ENCODE measurements at regions not wholly inside any gene's neighbourhood (a gene's known extent, or its start where the extent isn't known, plus 50 kb on each side); places are given as distances from the start of the nearest gene placed in this dataset.

GRCh38 chr2:235293061-235293460, 200.8 kb upstream of the AGAP1 start:
- no peaks in the 10 kb centered on the region for H3K9me3 Mint-ChIP-seq (ENCODE audit: unreplicated experiment)
- peaks cover 3% of the 10 kb centered on the region for H3K27me3 Mint-ChIP-seq (ENCODE audit: unreplicated experiment)
- no peak overlapping the region for H3K4me3 Mint-ChIP-seq (ENCODE audit: unreplicated experiment)
- no peak overlapping the region for H3K27ac Mint-ChIP-seq (ENCODE audit: unreplicated experiment)
- H3K36me3 Mint-ChIP-seq (ENCODE audit: unreplicated experiment), result no peaks in the 10 kb centered on the region
- peaks cover 3% of the 10 kb centered on the region for H3K4me1 Mint-ChIP-seq (ENCODE audit: low read depth, unreplicated experiment)
- no peak for DNase-seq
- TF ChIP-seq, protein P1, sequence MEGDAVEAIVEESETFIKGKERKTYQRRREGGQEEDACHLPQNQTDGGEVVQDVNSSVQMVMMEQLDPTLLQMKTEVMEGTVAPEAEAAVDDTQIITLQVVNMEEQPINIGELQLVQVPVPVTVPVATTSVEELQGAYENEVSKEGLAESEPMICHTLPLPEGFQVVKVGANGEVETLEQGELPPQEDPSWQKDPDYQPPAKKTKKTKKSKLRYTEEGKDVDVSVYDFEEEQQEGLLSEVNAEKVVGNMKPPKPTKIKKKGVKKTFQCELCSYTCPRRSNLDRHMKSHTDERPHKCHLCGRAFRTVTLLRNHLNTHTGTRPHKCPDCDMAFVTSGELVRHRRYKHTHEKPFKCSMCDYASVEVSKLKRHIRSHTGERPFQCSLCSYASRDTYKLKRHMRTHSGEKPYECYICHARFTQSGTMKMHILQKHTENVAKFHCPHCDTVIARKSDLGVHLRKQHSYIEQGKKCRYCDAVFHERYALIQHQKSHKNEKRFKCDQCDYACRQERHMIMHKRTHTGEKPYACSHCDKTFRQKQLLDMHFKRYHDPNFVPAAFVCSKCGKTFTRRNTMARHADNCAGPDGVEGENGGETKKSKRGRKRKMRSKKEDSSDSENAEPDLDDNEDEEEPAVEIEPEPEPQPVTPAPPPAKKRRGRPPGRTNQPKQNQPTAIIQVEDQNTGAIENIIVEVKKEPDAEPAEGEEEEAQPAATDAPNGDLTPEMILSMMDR (IDR thresholded peaks at IDR 0.05; ENCODE audit: partially characterized antibody, unreplicated experiment), result no peak

GRCh38 chr2:235295831-235296230, 198.0 kb upstream of the AGAP1 start:
- Mint-ChIP-seq H3K27me3 (ENCODE audit: unreplicated experiment) (peaks cover 3% of the 10 kb centered on the region), H3K36me3 (ENCODE audit: unreplicated experiment) (no peaks in the 10 kb centered on the region), H3K9me3 (ENCODE audit: unreplicated experiment) (no peaks in the 10 kb centered on the region), H3K4me3 (ENCODE audit: unreplicated experiment) (no peak overlapping the region), H3K4me1 (ENCODE audit: low read depth, unreplicated experiment) (peaks cover 3% of the 10 kb centered on the region), H3K27ac (ENCODE audit: unreplicated experiment) (no peak overlapping the region)
- TF ChIP-seq, protein P1 (IDR thresholded peaks at IDR 0.05; ENCODE audit: partially characterized antibody, unreplicated experiment), result no peak
- DNase-seq, result no peak

DNA sequence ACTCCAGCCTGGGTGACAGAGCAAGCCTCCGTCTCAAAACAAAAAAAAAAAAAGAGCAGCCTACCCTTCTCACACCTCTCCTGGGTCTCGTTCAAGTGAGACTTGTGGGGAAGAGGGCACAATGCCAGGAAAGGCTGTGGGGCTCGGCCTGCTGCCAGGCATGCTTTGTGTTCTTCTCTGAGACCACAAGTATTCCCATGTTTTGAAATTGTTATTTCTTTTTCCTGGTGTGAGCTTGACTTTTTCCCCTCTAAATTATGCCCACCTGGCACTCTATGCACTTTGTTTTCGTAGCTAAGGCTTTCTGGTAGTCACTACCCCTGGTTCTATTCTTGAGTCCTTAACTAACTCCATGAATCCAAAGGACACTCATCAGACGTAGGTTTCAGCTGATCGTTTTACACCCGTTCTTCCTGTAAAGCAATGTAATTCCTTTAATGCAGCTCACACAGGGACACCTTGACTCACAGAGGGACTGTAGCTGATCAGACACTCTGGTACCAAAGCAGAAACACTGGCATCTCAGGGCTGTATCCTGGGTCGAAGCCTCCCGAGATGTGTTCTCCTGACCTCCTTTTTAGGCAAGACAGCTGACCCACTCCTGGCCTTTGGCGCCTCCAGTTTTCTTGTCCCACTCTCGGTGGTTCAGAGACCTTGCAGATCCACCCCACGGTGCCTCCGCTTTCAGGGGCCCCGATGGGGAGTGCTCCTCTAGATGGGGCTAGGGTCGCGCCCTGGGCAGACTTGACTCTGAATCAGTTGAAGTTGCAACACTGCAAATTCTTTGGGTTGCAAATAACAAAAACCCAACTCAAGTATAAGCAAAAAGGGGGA, 193.3 kb upstream of the AGAP1 start:
- Mint-ChIP-seq H3K27me3 (ENCODE audit: unreplicated experiment) (no peaks in the 10 kb centered on the region), H3K27ac (ENCODE audit: unreplicated experiment) (no peak overlapping the region), H3K4me3 (ENCODE audit: unreplicated experiment) (no peak overlapping the region), H3K36me3 (ENCODE audit: unreplicated experiment) (peaks cover 4% of the 10 kb centered on the region), H3K4me1 (ENCODE audit: low read depth, unreplicated experiment) (no peaks in the 10 kb centered on the region), H3K9me3 (ENCODE audit: unreplicated experiment) (no peaks in the 10 kb centered on the region)
- TF ChIP-seq, protein P1 (IDR thresholded peaks at IDR 0.05; ENCODE audit: partially characterized antibody, unreplicated experiment), result no peak
- no peak for DNase-seq

DNA sequence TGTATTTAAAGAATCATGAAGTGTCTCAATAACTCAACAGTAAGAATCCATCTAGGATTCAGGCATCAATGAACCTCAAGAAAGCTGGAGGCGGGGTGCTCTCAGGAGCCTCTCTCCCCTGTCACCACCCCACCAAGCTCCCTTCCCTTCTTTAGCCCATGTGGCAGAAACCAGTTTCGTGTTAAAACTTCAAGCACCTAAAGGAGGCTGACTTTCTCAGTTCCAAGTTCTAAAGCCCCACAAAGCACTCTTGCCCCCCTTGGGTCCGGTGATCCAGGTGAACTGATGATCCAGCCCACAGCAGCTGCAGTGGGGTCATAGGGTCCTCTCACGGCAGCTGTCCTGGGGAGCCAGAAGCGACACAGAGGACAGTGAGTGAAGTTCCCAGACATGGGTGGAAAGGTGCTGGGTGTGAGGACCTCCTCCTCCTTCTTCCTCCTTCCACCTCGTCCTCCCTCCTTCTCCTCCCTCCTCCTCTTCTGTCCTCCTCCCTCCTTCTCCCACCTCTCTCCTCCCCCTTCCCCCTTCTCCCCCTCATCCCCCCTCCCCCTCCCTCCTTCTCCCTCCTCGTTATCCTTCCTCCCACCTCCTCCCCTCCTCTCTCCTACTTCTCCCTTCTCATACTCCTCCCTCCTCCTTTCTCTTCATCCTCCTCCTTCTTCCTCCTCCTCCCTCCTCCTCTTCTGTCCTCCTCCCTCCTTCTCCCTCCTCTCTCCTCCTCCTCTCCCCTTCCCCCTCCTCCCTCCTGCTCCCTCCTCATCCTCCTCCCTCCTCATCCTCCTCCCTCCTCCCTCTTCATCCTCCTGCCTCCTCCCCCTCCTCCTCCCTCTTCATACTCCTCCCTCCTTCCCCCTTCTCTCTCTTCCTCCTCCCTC, 192.4 kb upstream of the AGAP1 start:
- Mint-ChIP-seq H3K36me3 (ENCODE audit: unreplicated experiment) (peaks cover 4% of the 10 kb centered on the region), H3K9me3 (ENCODE audit: unreplicated experiment) (no peaks in the 10 kb centered on the region), H3K4me3 (ENCODE audit: unreplicated experiment) (no peak overlapping the region), H3K4me1 (ENCODE audit: low read depth, unreplicated experiment) (no peaks in the 10 kb centered on the region), H3K27ac (ENCODE audit: unreplicated experiment) (no peak overlapping the region), H3K27me3 (ENCODE audit: unreplicated experiment) (no peaks in the 10 kb centered on the region)
- no peak for DNase-seq
- TF ChIP-seq, protein P1 (IDR thresholded peaks at IDR 0.05; ENCODE audit: partially characterized antibody, unreplicated experiment), result no peak
